ENCODE measurements at regions not wholly inside any gene's neighbourhood (a gene's known extent, or its start where the extent isn't known, plus 50 kb on each side); places are given as distances from the start of the nearest gene placed in this dataset.
A peak's percentile ranks its signal among the peaks of the same experiment; 100 is the strongest.

DNA sequence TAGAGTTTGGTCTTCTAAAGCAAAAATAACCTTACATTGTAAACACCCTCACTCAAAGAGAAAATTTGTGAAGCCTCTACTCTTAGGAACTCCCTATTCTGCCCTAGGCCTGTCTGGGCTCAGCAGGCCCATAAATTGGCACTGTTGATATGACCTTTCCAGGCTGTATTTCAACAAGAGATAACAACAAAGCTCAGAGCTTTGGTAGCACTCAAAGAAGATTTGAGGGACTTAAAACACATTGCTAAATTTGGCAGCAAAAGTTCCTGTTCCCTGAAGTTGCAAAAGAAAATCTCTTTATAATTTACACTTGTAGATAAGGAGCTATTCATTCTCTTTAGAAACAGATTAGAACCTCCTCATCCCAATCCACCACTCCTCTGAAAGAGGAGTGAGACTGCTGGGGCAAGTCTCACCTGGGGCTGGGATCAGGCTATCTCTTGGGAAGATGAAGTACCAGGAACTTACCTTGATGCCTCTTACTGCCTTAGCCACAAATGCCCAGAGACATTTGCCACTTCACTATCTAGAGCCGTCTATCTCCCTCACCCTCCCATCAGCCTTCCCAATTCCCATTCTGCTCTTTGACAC is 110.4 kb upstream of the AKIP1 start:
- DNase-seq: no peak

DNA sequence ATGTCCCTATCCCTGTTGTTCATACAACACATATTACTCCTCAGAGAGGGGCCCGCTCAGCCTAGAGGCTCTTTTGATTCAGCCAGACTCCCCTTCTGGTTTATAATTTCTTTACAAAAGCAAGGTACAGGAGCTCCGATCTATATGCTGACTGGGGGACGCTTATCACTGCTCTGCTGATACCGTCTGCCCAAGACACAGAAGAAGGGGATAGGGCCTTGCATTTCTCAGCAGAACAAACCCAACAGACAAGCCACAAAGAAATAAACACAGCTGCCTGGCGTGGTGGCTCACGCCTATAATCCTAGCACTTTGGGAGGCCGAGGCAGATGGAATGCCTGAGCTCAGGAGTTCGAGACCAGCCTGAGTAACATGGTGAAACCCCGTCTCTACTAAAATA is 109.9 kb upstream of the AKIP1 start:
- DNase-seq: no peak

DNA sequence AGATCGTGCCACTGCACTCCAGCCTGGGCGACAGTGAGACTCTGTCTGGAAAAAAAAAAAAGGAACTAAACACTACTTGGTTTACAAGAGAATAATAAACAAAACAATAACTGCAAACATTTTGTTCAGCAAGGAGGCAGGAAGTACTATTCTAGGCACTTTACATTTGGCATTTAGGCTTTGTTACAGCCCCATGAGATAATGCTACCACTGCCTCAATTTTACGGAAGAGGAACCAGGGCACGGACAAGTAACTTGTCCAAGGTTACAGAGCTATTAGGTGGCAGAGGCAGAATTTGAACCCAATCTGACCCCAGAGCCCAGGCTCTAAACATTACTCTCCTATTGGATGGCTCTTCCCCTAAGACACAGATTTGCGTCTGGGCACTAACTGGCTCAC is 108.7 kb upstream of the AKIP1 start:
- no peak for DNase-seq

DNA sequence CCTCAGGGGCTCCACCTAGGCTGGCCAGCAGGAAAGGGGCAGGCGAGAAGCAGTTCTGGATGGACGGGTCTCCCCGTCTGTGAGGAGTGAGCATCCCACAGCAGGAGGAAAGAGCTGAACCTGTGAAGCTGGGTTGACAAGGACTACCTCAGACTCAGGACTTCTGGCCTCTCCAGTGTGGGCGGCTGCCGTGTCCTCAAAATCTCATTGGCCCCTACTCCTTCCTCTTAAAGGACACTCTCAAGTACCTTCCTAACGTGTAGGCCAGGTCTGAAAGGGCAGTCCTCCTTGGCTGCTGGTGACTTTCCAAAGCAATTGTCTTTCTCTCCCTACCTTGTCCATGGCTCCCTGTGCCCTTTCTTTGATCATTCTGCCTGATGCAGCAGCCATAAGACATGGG is 107.0 kb upstream of the AKIP1 start:
- DNase-seq: no peak

DNA sequence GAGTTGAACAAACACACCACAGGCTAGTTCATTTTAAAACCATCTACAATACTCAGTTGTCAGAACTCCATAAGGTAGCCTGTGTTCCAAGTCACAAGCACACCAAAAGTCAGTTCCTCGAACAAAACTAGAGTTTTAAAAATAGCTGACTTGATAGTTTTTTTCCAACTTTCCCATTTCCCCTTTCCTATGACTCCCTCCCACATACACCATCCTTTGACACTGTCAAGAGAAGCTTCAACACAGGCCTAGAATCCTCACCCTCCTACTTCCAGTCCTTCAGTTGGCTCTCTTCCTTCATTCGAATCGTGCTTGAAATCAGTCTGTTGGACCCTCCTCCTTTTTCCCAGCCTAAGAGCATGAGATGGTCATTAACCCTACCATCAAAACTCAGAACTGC is 105.7 kb upstream of the AKIP1 start:
- no peak for DNase-seq

DNA sequence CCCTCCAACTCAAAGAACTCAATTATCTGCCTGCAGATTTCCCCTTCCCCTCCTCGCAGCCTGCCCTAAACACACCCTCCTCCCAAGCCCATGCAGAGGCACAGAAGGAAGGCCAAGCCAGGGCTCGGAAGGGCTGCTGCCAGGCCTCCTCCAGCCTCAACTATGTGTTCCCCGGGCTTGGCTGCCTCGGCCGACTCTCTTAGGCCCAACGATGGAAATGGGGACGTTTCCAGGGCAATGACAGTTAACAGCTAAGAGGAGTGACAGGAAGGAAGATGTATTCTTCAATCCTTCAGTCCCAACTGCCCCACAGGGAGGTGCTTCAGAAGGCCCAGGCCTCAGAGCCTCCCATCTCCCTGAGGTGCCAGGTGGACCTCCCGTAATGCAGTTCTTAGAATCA is 104.0 kb upstream of the AKIP1 start:
- DNase-seq: no peak

DNA sequence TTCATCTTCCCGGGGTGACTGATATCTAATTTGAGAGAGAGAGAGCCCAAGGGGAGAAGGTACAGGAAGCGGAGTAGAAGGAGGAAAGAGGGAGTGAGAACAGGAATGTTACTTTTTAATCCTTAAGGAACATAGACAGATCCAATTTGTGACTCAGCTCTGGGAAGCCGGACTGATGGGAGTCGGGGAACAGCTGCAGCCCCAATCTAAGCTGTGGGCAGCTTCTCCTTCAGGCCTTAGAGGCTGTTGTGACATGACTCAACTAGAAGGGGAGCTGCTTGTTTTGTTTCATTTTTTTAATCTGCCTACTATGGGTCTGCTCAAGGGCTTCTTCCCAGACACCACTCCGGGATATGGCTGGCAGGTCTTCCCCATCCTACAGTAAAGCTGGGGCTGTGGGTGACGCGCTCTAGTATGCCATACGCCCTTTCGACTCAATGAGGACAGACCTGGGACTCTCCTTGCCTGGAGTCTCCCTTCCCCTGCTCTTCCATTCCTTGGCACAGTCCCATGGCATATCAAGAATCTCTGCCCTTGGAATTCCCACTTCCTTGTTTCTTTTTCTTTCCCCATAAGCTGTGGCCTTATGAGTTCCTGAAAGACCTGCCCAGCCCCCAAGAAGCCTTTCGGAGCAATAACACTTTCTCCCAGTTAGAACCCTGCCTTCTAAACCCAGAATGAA is 103.3 kb upstream of the AKIP1 start:
- DNase-seq: no peak

DNA sequence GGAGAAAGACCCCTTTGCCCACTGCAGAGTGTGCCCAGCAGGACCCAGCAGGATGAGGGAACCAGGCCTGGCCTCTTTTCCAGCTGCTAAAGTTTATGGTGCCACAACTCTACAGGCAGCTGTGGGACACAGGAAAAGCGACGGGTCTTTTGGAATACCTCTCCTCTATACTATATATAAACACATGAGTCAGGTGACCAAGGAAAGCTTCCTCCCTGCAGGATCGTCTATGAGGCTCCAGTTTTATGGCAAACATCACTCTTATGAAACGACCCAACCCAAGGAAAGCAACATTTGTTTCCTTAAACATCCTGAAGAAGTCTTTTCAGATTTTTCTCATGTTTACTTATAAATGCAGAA is 102.8 kb upstream of the AKIP1 start:
- DNase-seq: no peak

DNA sequence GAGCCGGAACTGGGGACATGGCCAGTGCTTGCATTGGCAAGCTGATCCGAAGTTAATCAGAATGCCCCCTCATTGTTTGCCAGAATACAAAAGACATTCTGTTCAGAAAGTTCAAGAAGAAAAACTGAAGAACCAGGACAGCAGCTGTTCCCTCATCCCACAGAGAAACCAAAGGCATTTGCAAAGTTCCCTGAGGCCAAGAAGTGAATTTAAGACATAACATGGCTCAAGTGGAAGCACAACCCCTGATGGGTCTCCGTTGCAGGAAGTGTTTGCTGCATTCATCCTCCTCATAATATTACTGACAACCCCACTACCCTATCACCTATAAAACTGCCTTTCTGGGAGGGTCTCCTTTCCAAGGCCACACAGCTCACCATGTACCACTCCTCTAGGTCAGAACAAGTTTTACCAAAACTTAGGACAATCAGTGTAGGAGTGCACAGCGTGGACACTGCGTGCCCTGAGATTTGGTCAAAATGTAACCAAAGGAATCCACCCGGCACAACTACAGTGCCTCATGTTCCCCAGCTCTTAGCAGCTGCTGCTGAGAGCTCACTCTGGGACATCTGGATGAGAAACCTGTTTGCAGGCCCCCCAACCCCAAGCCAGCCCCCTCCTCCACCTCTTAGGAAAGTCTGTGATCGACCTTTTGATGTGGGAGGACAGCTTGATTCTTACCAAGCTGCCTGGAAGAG is 101.6 kb upstream of the AKIP1 start:
- no peak for DNase-seq

DNA sequence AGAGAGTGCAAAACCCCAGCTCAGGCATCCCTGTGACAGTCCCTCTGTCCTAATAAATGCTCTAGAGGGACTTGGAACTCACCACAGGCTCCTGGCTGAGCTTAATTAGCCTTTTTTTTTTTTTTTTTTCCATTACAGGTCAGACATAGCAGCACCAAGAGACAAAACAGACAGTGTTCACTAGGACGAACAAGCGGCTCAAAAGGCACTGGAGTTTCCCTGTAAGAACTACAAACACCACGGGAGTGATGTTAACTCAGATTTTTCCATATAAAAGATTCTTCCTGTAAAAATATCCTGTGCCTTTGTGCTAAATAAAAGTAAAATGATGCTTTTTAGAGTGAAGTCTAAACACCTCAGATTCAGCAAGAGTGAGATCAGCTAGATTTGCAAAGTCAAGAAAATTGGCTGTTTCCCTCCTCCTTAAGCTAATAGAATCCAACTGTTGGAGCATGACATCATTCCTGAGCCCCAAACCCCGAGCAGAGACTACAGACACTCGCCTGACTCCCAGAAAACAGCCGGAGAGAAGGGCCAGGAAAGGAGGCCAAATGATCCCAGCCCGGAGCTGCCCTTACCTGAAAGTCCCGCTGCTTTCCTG is 101.0 kb upstream of the AKIP1 start:
- no peak for DNase-seq

DNA sequence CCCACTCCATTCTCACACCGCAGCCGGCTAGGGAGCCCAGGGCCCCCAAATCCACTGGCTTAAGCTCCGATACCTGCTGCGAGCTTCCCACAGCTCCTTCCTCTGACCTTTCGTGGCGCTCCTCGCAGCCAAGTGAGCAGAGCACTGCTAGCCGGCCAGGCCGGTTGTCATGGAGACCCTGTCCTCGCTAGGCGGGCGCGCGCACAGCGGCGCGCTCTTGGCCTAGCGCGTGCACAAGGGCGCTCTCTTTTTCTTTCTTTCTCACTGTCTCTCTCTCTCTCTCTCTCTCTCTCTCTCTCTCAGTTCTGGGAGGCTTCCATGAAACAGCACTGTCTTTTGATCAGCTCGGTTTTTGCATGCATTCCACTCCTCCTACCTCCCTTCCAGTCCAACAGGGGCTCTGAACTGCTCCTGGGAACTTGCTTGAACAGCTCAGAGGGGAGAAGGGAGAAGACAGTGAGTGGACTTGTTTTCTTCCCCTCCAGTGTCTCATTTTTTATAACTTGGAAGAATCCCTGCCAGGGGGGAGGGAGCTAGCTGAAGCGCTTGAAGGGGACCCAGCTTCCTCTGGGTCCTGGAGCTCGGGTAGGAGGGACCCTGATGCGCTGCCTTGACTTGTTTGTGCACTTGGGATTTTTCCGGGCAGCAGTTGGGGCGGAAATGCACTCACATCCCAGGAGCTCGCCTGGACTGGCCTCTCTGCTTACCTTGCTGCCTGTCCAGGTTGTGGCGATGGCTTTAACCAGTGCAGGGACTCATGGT is 100.3 kb upstream of the AKIP1 start:
- peak; percentile 50 to 80 for DNase-seq

DNA sequence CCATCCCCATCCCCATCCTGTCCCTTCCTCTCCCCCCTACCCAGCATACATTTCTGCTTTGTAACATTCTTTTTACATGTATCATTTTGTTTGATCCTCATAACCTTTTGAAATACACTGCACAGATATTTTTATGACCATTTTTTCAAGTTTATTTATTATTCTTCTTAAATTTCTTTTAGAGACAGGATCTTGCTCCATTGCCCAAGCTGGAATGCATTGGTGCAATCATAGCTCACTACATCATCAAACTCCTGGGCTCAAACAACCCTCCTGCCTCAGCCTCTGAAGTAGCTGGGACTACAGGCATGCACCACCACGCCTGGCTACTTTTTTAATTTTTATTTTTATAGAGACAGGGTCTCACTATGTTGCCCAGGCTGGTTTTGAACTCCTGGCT is 99.4 kb upstream of the AKIP1 start:
- no peak for DNase-seq

DNA sequence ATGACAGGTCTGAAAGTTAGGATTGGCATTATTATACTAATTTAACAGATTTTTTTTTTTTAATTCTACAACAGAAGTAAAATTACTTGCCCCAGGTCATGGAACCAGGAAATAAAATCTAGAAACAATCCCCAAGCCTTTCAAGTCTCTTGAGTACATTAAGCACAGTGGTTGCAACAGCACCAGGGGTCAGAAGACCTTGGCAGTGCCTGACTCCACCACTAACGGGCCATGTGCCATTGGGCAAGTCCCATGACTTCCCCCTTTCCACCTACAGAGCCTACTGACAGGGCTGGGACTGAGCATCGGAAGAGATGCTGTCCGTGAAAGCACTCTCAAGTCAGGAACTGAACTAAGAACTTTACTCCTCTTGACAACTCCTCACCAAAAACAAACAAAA is 98.6 kb upstream of the AKIP1 start:
- no peak for DNase-seq

DNA sequence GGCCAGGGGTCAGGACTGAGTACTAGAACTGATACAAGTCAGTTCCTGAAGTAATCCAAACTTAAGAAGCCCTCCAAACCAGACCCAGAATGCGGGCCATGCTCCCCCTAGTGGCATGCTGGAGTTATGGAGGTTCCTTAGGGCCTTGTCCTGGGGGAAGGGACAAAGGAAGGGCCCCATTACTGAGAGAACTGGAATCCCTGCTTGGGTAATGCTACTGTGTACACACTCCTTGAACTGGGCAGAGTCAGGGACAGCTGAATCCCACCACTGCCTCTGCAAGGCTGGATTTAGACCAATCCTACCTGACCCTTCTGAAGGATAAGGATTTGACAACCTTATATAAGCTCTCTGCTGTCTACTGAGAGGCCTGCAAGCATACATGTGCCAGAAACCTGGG is 97.3 kb upstream of the AKIP1 start:
- no peak for DNase-seq

DNA sequence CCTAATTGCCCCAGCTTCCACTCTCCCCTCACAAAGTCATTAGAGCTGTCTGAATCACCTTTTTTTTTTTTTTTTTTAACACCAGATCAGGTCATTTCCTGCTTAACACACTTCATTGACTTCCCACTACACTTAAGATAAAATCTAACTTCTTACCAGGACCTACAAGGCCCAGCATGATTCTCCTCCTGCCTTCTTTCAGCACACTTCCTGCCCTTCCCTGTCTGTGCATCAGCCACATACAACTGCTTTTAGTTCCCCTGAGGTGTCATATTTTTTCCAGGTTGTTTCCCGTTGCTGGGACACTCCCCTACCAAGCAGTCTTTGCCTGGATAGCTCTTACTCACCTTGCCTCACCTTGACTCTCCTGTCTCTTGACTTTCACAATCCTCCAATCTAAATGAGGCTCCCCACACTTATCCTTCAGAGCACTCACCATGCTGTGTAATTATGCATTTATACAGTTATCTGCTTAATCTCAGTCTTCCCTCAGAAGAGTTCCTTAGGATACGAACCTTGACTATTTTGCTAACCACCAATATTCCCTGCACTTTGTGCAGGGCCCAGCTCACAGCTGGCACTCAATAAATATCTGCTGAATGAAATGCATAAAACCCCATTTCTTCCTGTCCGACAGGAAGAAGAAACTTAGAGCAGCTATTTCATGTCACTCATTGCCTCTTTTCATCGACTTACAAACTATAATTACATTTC is 96.6 kb upstream of the AKIP1 start:
- DNase-seq: no peak

DNA sequence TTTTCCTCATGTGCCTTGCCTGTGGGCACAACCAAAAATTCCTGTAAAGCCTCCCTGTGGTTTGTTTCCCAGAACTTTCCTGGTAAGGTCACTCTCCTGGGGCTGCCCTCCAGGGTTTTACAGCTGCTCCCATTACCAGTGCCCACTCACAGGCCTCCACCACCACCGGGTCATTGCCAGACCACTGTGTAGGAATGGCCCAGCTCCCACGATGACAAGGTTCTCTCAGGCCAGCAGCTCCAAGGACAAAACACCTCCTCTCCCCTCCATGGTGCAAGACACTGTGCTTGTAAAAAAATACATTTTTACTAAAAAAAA is 96.1 kb upstream of the AKIP1 start:
- DNase-seq: no peak

DNA sequence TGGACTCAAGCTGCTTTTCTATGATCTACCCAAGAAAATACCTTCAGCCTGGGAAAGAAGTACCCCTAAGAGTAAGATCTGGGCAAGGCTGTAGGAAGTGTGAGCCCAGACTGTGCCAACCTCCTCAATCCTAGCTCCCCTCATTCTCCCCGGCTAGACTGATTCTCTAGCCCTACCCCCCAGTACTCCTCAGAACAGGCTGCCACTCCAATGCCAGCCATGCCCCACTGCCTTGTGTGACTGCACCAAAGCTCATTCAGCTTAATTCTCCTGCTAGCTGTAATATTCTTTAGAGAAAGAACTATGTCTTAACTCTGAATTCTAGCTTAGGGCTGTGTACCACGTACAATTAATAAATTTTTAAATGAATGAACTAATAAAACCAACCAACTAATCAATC is 92.6 kb upstream of the AKIP1 start:
- DNase-seq: no peak

DNA sequence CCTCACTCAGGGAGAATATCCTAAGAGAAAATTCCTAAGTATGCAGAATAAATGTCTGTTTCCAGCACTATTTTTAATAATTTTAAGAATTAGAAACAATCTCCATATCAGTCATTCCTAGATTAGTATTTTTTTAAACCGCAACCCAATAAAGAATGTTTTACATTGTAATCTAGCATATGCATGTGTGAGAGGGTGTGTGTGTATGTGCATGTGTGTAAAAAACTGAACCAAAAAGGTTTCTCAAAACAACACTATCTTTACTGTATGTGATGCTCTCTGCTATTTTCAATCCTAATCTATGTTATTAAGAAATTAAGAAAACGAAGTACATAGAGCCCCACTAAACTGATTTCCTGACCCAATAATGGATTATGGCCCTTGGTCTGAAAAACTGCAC is 90.6 kb upstream of the AKIP1 start:
- no peak for DNase-seq

DNA sequence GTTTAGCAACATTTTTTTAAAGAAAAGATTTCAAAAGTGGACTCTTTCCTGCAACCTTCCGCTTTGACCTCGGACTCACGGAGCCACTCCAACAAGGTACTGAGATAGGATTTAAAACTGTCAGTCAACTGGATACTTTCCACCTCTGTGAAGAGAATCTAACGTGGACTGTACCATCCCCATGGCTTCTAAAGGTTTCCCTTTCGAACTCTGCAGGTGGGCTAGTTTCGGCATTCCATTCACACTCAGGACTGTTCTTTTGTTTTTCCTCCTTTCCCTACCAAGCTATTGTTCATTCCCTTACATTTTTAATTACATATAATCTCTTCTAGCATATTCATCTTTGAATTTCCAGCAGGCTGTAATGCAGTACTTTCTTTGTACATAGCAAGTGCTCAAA is 88.5 kb upstream of the AKIP1 start:
- DNase-seq: no peak

DNA sequence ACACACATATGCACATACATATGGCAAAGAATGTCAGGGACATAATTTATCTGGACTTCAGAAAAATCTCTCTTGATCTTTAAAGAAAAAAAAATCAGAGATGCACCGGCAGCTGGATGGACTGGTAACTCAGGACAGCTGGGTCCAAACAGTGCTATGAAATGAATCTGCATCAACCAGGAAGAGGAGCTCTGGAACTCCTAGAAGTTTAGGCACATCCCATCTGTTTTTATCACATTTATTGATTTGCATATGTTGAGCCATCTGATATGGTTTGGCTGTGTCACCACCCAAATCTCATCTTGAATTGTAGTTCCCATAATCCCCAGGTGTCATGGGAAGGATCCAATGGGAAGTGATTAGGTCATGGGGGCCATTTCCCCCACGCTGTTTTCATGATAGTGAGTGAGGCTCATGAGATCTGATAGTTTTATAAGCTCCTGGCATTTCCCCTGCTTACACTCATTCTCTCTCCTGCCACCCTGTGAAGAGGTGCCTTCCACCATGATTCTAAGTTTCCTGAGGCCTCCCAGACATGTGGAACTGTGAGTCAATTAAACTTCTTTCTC is 87.7 kb upstream of the AKIP1 start:
- no peak for DNase-seq

DNA sequence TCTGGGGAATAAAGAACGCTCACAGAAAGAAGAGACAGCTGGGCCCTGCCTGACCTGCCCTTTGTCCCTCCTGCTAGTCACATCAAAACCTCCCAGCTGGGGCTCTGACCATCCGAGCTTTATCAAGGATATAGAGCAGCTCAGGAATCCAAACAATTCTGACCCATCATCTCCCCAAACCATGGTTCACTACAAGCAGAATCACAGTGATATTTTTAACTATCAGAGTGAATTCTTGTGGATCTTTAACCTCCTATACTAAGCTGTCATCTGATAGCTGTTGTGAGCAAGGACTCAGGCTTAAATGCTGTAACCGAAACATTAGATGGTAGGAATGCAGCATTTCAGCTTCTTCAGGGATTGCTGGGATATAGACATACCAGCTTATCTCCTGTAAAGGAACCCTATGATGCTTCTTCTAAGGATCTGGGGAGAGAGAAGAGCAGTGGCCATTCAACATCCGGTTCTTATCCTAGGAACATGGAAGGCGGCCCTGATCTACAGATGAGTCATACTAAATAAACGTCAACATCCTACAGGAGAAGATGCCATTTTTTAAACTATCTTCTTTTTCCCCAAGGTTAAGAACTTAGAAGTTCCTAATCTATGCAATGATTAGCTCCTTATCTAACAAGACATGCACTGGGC is 84.7 kb upstream of the AKIP1 start:
- DNase-seq: no peak

DNA sequence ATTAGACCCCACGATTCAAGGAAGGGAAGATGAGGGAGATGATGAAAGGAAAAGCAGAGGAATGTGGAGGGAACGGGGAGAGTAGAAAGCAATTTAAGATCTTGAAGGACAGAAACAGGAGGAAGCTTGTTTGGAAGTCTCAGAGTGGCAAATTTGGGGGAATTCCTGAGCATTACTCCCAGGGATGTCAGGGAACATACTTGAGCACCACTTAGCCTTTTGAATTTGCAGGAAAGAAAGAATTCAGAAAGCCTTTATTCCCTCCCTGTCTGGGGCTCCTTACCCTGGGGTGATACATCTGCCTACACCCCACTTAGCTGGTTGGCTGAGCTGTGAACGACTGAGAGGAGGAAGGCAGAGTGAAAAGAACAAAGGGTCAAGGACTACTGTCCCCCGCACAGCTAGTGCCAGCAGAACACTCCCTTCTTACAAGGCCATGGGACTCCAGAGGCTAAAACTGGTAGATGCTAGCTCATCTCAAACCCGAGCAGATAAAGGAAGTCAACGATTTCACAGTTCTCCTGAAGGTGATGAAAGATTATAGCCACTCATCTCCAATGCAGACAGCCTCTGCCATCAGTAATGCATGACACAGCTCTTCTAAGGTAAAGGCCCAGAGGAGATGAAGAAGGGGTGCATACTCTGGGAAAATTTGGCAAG is 84.0 kb upstream of the AKIP1 start:
- no peak for DNase-seq
